Keratinocyte (primary cell): ENCODE measurements at regions not wholly inside any gene's neighbourhood (a gene's known extent, or its start where the extent isn't known, plus 50 kb on each side); places are given as distances from the start of the nearest gene placed in this dataset.

ENCODE experiments used
- DNase-seq: peaks from one replicate; pipeline ENCODE4 v3.0.0-alpha.2; 2011; ENCODE audit warnings: low read depth, missing footprints, low spot score
- FAIRE-seq: peaks from 2 replicates; lab custom pipeline; 2011; peaks lifted over from hg19 to GRCh38; lab: Jason Lieb, UNC
- H2AFZ ChIP-seq: 2 replicates; pipeline ENCODE4 v1.6.0; 2012; ENCODE audit warnings: low read length, control low read depth, inconsistent platforms; ENCODE audit not compliant: control insufficient read depth
- H3K27ac ChIP-seq: 2 replicates; pipeline ENCODE4 v1.5.1; 2011; ENCODE audit warnings: low read length; ENCODE audit not compliant: control insufficient read depth, insufficient read depth
- H3K27me3 ChIP-seq: 3 replicates; pipeline ENCODE4 v1.6.0; 2011; ENCODE audit warnings: low read length; ENCODE audit not compliant: control insufficient read depth, insufficient read depth; ENCODE audit errors: extremely low read depth
- H3K36me3 ChIP-seq, 2 experiments: 2 replicates in 1 of 2; 3 replicates in 1 of 2; pipeline ENCODE4 v1.5.1; 2011; ENCODE audit warnings: low read length in 2 of 2, mild to moderate bottlenecking in 1 of 2; ENCODE audit not compliant: control insufficient read depth in 2 of 2, insufficient read depth in 2 of 2; ENCODE audit errors: extremely low read depth in 1 of 2
- H3K4me1 ChIP-seq: 3 replicates; pipeline ENCODE4 v1.5.1; 2011; ENCODE audit warnings: low read length; ENCODE audit not compliant: control insufficient read depth, insufficient read depth; ENCODE audit errors: extremely low read depth
- H3K4me2 ChIP-seq: 3 replicates; pipeline ENCODE4 v1.6.0; 2011; ENCODE audit warnings: low read depth, low read length; ENCODE audit not compliant: control insufficient read depth, insufficient read depth; ENCODE audit errors: extremely low read depth
- H3K4me3 ChIP-seq, 3 experiments: fragments of 200-600 bp in 1 of 3; sonication (generic) in 1 of 3; 2 replicates in 2 of 3; 3 replicates in 1 of 3; pipeline ENCODE4 v1.5.1; 2011 to 2016; ENCODE audit warnings: low read length in 3 of 3, mild to moderate bottlenecking in 3 of 3, control low read depth in 2 of 3, inconsistent platforms in 1 of 3, low read depth in 1 of 3, mixed read lengths in 1 of 3, mixed run types in 1 of 3, moderate library complexity in 1 of 3; ENCODE audit not compliant: control insufficient read depth in 2 of 3, insufficient read depth in 2 of 3; ENCODE audit errors: extremely low read depth in 1 of 3
- H3K79me2 ChIP-seq: 2 replicates; pipeline ENCODE4 v1.6.0; 2012; ENCODE audit warnings: low read length; ENCODE audit not compliant: control insufficient read depth, insufficient read depth
- H3K9ac ChIP-seq: 3 replicates; pipeline ENCODE4 v1.6.0; 2011; ENCODE audit warnings: low read length; ENCODE audit not compliant: control insufficient read depth, insufficient read depth; ENCODE audit errors: extremely low read depth
- H3K9me1 ChIP-seq: 3 replicates; pipeline ENCODE4 v1.6.0; 2011; ENCODE audit warnings: low read length; ENCODE audit not compliant: control insufficient read depth, insufficient read depth; ENCODE audit errors: extremely low read depth
- H3K9me3 ChIP-seq: 2 replicates; pipeline ENCODE4 v1.5.1; 2012; ENCODE audit warnings: low read depth, low read length; ENCODE audit not compliant: control insufficient read depth
- H4K20me1 ChIP-seq: 3 replicates; pipeline ENCODE4 v1.6.0; 2011; ENCODE audit warnings: low read length; ENCODE audit not compliant: control insufficient read depth, insufficient read depth; ENCODE audit errors: extremely low read depth
- CTCF ChIP-seq, 3 experiments: IDR thresholded peaks in 1 of 3; conservative IDR thresholded peaks in 1 of 3; optimal IDR thresholded peaks in 1 of 3; 2 replicates in 2 of 3; 3 replicates in 1 of 3; pipeline versions ENCODE3 to v1.5.1; 2011; ENCODE audit warnings: low read length in 3 of 3, mild to moderate bottlenecking in 3 of 3, moderate library complexity in 2 of 3, control low read depth in 1 of 3, inconsistent platforms in 1 of 3; ENCODE audit not compliant: insufficient read depth in 2 of 3; ENCODE audit errors: extremely low read depth in 1 of 3
- EZH2 ChIP-seq: IDR thresholded peaks from one replicate; pipeline ENCODE4 v1.6.1; 2012; ENCODE audit warnings: inconsistent platforms, mild to moderate bottlenecking, low read length, moderate library complexity
- dilution Hi-C: fragments of 300-500 bp; cut with MboI; formaldehyde crosslinking; loops from one replicate; pipeline ENCODE4 v1.7.0; 2020; ENCODE audit warnings: low sequenced_read_pairs; ENCODE audit not compliant: extremely low pct_ligation_motif_present

DNA sequence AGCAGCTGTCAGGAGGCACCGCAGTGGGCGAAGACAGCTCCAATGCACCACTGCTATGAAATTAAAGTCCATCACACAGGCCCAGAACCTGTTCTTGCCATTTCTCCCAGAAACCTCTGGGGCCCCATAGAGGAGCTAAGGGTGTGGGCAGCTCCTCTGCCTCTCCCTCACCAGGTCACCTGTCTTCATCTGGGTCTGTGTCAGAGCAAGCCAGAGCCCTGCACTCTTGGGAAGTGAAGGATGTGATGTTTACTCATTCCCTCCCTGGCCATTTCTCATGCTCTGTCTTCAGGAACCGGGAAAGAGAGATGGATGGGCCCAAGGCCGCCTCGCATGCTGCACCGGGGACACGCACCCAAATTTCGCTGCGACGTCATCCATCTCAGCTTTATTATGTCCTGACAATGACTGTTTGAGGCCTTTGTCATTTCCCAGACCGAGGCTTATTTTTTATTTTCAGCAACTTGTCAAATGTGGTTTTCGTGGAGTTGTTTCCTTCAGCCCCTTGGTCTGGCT is 216.1 kb downstream of the NPHP4 start:
- Histone ChIP-seq H3K4me2 (no peak overlapping the region), H2AFZ (no peak overlapping the region), H3K27me3 (no peaks in the 10 kb centered on the region), H3K27ac (no peak overlapping the region), H3K4me1 (no peaks in the 10 kb centered on the region), H3K36me3 (no peaks in the 10 kb centered on the region), H3K9ac (no peak overlapping the region), H3K9me1 (no peaks in the 10 kb centered on the region), H4K20me1 (no peaks in the 10 kb centered on the region), H3K79me2 (no peaks in the 10 kb centered on the region), H3K9me3 (no peaks in the 10 kb centered on the region), H3K4me3 (no peak overlapping the region)
- FAIRE-seq (no peak), DNase-seq (no peak)
- dilution Hi-C loops = no loop called here
- TF ChIP-seq CTCF (optimal IDR thresholded peaks at IDR 0.05 in 1 of 3, IDR thresholded peaks at IDR 0.05 in 1 of 3, conservative IDR thresholded peaks at IDR 0.05 in 1 of 3; ENCODE audit: extremely low read depth in 1 of 3, insufficient read depth in 2 of 3, low read length in 3 of 3) = no peak
- TF ChIP-seq EZH2 = no peak

DNA sequence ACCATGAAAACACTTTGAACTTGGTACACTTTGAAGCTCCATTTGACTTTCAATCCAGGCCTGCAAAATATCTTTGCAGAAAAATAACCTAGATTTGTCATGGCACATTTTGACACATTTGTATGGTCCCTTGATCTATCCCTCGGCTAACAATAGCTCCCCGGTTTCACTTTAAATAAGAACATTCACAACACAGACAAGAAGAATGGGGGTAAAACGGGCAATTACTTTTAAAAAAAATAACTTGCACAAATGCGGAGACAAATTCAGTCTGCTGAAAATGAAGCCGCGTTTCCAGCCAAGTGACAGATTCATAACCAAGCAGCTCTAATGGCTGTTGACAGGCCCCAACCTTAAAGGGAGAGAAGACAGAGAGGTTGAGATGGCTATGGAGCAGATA is 218.2 kb downstream of the NPHP4 start:
- FAIRE-seq (no peak), DNase-seq (no peak)
- no peak for TF ChIP-seq EZH2
- no peak for TF ChIP-seq CTCF (optimal IDR thresholded peaks at IDR 0.05 in 1 of 3, IDR thresholded peaks at IDR 0.05 in 1 of 3, conservative IDR thresholded peaks at IDR 0.05 in 1 of 3; ENCODE audit: extremely low read depth in 1 of 3, insufficient read depth in 2 of 3, low read length in 3 of 3)
- Histone ChIP-seq H3K36me3 (no peaks in the 10 kb centered on the region), H3K79me2 (no peaks in the 10 kb centered on the region), H2AFZ (no peak overlapping the region), H3K4me1 (no peaks in the 10 kb centered on the region), H3K9me1 (no peaks in the 10 kb centered on the region), H3K27ac (no peak overlapping the region), H3K4me2 (no peak overlapping the region), H4K20me1 (no peaks in the 10 kb centered on the region), H3K9ac (no peak overlapping the region), H3K27me3 (peaks cover 4% of the 10 kb centered on the region), H3K4me3 (no peak overlapping the region), H3K9me3 (no peaks in the 10 kb centered on the region)
- dilution Hi-C loops = no loop called here
